KOPT-K1 (cell line): ENCODE measurements at regions not wholly inside any gene's neighbourhood (a gene's known extent, or its start where the extent isn't known, plus 50 kb on each side); places are given as distances from the start of the nearest gene placed in this dataset.
"Not testable (repeated sequence)": the region's sequence is repeated elsewhere in the genome, so short reads cannot be mapped to it uniquely, and the experiment has no call there.

Experiments
- H3K27ac ChIP-seq: fragments of 200-600 bp; sonication (generic); 2 replicates; pipeline ENCODE4 v1.5.1; 2016; ENCODE audit warnings: antibody characterized with exemption, mild to moderate bottlenecking, low read depth, low read length; ENCODE audit not compliant: poor library complexity, severe bottlenecking
- H3K36me3 ChIP-seq: fragments of 200-600 bp; sonication (generic); 2 replicates; pipeline ENCODE4 v1.5.1; 2017; ENCODE audit warnings: antibody characterized with exemption, mild to moderate bottlenecking, low read length, moderate library complexity; ENCODE audit not compliant: insufficient read depth
- H3K9me3 ChIP-seq: fragments of 200-600 bp; sonication (generic); 2 replicates; pipeline ENCODE4 v1.5.1; 2017; ENCODE audit warnings: antibody characterized with exemption, low read length, mild to moderate bottlenecking; ENCODE audit not compliant: insufficient read depth, poor library complexity, severe bottlenecking

GRCh38 chrX:42290608-42291007 lies 367.3 kb upstream of the CASK start:
- no peak overlapping the region for H3K27ac ChIP-seq
- no peaks in the 10 kb centered on the region for H3K36me3 ChIP-seq
- no peaks in the 10 kb centered on the region for H3K9me3 ChIP-seq

GRCh38 chrX:42289492-42290385 lies 366.4 kb upstream of the CASK start:
- H3K9me3 ChIP-seq = no peaks in the 10 kb centered on the region
- H3K36me3 ChIP-seq = no peaks in the 10 kb centered on the region
- no peak overlapping the region for H3K27ac ChIP-seq

- H3K27ac ChIP-seq, H3K9me3 ChIP-seq, H3K36me3 ChIP-seq: not testable (repeated sequence)
Measured at GRCh38 chrX:42285681-42286080, 362.3 kb upstream of the CASK start.

GRCh38 chrX:42276982-42277690 lies 353.8 kb upstream of the CASK start:
- H3K27ac ChIP-seq = no peak overlapping the region
- H3K36me3 ChIP-seq = no peaks in the 10 kb centered on the region
- H3K9me3 ChIP-seq = no peaks in the 10 kb centered on the region

- Histone ChIP-seq H3K27ac (no peak overlapping the region), H3K36me3 (no peaks in the 10 kb centered on the region), H3K9me3 (no peaks in the 10 kb centered on the region)
Measured at GRCh38 chrX:42274151-42274550, 350.8 kb upstream of the CASK start.

GRCh38 chrX:42273387-42273786 lies 350.0 kb upstream of the CASK start:
- H3K27ac ChIP-seq = no peak overlapping the region
- no peaks in the 10 kb centered on the region for H3K36me3 ChIP-seq
- H3K9me3 ChIP-seq = no peaks in the 10 kb centered on the region

DNA sequence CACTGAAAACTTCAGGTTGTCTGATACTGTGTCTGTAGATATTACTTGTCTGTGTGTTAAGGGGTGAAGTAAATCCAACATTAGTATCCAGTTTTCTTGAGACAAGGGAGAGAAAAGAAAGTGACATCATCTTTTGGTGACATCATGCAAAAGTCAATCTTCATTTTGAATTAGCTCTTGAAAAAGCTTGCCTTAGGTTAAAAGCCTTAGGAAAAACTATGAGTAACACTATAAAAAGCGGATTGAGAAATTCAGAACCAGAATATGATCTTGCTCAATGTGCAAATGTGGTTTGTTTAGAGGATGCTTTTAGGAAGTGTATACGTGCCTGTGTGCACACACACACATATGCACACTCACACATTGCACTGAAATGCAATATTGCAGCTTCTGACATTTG lies 345.8 kb upstream of the CASK start:
- H3K36me3 ChIP-seq = no peaks in the 10 kb centered on the region

GRCh38 chrX:42260854-42261253 lies 337.5 kb upstream of the CASK start:
- no peaks in the 10 kb centered on the region for H3K36me3 ChIP-seq
- H3K9me3 ChIP-seq = no peaks in the 10 kb centered on the region
- no peak overlapping the region for H3K27ac ChIP-seq

More for the DNA sequence above, 345.8 kb upstream of the CASK start:
- no peak overlapping the region for H3K27ac ChIP-seq
- H3K9me3 ChIP-seq = no peaks in the 10 kb centered on the region

DNA sequence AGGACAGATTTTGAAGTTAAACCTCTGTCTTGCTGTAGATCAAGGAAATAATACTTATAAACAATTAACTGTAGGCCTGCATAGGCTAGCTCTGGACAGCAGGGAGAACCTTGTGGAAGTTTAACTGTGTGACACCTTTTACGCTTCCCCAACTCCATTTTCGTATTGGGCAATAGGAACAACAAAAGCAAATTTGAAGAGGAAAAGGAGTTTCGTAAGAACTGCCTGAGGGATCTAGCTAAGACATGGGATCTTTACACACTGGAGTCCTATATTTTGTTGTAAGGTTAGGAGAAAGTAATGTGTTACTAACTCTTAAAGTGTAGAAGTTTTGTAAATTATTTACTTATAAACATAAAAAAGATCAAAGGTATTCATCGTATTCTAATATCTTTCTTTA lies 324.9 kb upstream of the CASK start:
- H3K9me3 ChIP-seq = no peaks in the 10 kb centered on the region
- H3K27ac ChIP-seq = no peak overlapping the region
- no peaks in the 10 kb centered on the region for H3K36me3 ChIP-seq

GRCh38 chrX:42247241-42247640 lies 323.9 kb upstream of the CASK start:
- H3K9me3 ChIP-seq = no peaks in the 10 kb centered on the region
- no peak overlapping the region for H3K27ac ChIP-seq
- H3K36me3 ChIP-seq = no peaks in the 10 kb centered on the region

DNA sequence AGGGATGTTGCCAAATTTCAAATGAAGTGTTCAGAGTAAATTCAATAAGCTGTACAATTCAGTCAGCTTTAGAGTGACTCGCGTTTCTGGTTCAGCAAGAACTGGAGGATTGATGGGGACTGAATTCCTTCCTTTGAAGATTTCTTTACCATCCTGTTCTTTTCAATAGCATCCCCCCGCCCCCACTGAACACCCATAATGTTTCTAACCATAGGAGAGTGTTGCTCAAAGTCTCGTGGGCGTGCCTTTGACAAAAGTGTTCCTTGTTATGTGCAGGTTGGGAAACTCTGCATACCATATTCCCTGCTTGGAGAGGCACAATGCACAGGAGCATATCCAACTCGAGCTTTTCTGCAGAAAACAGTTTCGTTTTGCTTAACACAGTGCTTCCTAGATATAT lies 323.5 kb upstream of the CASK start:
- Histone ChIP-seq H3K9me3 (no peaks in the 10 kb centered on the region), H3K36me3 (no peaks in the 10 kb centered on the region), H3K27ac (no peak overlapping the region)

- Histone ChIP-seq H3K36me3 (no peaks in the 10 kb centered on the region), H3K9me3 (no peaks in the 10 kb centered on the region), H3K27ac (no peak overlapping the region)
Measured at GRCh38 chrX:42242004-42242403, 318.6 kb upstream of the CASK start.

GRCh38 chrX:42241421-42241820 lies 318.1 kb upstream of the CASK start:
- no peaks in the 10 kb centered on the region for H3K36me3 ChIP-seq
- H3K9me3 ChIP-seq = no peaks in the 10 kb centered on the region
- H3K27ac ChIP-seq = no peak overlapping the region

- no peaks in the 10 kb centered on the region for H3K9me3 ChIP-seq
- no peak overlapping the region for H3K27ac ChIP-seq
- no peaks in the 10 kb centered on the region for H3K36me3 ChIP-seq
Measured at GRCh38 chrX:42237956-42238355, 314.6 kb upstream of the CASK start.

GRCh38 chrX:42229533-42229932 lies 306.2 kb upstream of the CASK start:
- Histone ChIP-seq H3K36me3 (no peaks in the 10 kb centered on the region), H3K27ac (no peak overlapping the region)

DNA sequence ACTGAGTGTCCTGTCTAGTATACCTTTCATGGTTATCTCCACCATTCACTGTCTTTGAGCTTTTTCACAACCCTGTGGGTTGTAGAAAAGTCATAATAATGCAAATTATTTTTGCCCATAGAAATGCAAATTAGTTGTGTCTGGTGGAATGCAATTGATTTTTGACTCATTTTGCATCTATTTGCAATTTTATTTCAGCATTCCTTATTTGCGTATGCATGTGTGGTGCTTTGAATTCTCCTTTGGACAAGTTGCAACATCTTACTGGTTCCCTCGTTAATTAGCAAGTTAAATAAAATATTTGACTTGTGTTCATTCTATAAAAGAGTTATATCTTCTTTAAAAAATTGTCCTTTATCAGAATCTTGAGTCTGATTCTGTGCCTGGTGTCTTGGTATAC lies 297.3 kb upstream of the CASK start:
- H3K36me3 ChIP-seq = no peaks in the 10 kb centered on the region
- H3K9me3 ChIP-seq = no peaks in the 10 kb centered on the region
- no peak overlapping the region for H3K27ac ChIP-seq

More at GRCh38 chrX:42229533-42229932, 306.2 kb upstream of the CASK start:
- no peaks in the 10 kb centered on the region for H3K9me3 ChIP-seq
